ENCODE measurements at regions not wholly inside any gene's neighbourhood (a gene's known extent, or its start where the extent isn't known, plus 50 kb on each side); places are given as distances from the start of the nearest gene placed in this dataset.
"Not testable (repeated sequence)": the region's sequence is repeated elsewhere in the genome, so short reads cannot be mapped to it uniquely, and the experiment has no call there.

GRCh38 chrX:115840729-115841409, 279.9 kb downstream of the PLS3 start:
- POLR2A ChIA-PET; DNase-seq (ENCODE audit: extremely low spot score); CTCF ChIA-PET: not testable (repeated sequence)

- POLR2A ChIA-PET; CTCF ChIA-PET; DNase-seq (ENCODE audit: extremely low spot score): not testable (repeated sequence)
These were observed 290.0 kb downstream of the PLS3 start for GRCh38 chrX:115850986-115851385.

DNA sequence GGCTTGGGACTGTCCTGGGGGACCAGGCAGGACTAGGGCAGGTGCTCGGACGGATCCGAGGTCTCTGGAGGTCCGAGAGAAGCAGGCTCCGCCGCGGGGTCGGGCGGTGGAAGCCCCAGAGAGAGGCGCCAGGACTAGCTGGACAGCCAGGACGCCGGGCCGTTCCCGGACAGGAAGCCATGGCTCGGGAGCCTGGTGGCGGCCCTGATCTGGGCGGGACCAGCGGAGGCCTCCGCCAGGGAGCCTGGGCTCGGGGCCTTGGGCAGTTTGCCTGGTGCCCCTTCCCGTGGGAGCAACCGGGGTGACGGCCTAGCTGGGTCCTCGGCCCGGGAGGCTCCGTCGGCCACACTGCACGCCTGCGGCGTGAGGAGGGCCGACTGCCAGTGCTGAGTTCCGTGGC, 292.3 kb downstream of the PLS3 start:
- DNase-seq (ENCODE audit: extremely low spot score); POLR2A ChIA-PET; CTCF ChIA-PET: not testable (repeated sequence)

DNA sequence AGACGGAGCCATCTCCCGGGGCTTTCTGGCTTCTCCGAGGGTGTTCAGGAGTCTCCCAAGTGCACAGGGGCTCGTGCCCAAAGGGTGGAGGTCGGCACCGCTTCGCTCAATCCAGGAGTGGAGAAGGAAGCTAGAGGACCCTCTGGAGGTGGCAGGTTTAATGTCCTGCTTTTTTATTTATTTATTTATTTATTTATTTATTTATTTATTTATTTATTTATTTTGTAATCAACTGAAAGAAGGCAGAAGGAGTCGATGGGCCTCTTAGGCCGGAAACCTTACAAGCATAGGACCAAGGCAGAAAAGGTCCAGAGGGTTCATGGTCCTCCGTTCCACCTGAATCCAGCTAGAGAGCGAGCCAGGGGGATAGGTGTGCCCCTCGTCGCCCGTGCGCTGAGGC, 289.4 kb upstream of the AGTR2 start:
- DNase-seq (ENCODE audit: extremely low spot score); CTCF ChIA-PET; POLR2A ChIA-PET: not testable (repeated sequence)

- CTCF ChIA-PET; POLR2A ChIA-PET; DNase-seq (ENCODE audit: extremely low spot score): not testable (repeated sequence)
These were observed 286.4 kb upstream of the AGTR2 start for GRCh38 chrX:115884121-115884520.

DNA sequence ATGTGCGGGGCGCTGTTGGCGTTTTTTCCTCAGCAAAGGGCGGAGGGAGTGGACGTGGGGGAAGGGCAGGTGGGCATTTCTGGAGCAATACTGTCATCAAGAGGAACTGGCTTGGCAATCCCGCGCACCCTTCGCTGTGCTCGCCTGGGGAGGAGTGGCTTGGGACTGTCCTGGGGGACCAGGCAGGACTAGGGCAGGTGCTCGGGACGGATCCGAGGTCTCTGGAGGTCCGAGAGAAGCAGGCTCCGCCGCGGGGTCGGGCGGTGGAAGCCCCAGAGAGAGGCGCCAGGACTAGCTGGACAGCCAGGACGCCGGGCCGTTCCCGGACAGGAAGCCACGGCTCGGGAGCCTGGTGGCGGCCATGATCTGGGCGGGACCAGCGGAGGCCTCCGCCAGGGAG, 282.5 kb upstream of the AGTR2 start:
- POLR2A ChIA-PET; CTCF ChIA-PET; DNase-seq (ENCODE audit: extremely low spot score): not testable (repeated sequence)

DNA sequence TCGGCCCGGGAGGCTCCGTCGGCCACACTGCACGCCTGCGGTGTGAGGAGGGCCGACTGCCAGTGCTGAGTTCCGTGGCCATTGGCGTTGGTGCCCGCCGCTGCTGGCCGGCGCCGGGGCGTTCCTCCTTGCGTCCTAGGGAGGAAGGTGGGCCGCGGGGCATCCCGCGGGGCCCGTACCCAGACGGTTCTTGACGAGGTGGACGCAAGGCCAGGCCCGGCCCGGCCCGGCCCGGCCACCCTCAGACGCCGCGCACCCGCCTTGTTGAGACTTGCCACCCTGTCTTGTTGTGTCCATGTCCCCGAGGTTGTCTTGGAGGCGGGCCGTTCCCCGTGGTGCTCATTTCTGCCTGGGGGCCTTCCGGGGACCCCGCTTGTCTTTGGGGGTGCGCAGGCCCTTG, 282.0 kb upstream of the AGTR2 start:
- CTCF ChIA-PET; POLR2A ChIA-PET; DNase-seq (ENCODE audit: extremely low spot score): not testable (repeated sequence)

DNA sequence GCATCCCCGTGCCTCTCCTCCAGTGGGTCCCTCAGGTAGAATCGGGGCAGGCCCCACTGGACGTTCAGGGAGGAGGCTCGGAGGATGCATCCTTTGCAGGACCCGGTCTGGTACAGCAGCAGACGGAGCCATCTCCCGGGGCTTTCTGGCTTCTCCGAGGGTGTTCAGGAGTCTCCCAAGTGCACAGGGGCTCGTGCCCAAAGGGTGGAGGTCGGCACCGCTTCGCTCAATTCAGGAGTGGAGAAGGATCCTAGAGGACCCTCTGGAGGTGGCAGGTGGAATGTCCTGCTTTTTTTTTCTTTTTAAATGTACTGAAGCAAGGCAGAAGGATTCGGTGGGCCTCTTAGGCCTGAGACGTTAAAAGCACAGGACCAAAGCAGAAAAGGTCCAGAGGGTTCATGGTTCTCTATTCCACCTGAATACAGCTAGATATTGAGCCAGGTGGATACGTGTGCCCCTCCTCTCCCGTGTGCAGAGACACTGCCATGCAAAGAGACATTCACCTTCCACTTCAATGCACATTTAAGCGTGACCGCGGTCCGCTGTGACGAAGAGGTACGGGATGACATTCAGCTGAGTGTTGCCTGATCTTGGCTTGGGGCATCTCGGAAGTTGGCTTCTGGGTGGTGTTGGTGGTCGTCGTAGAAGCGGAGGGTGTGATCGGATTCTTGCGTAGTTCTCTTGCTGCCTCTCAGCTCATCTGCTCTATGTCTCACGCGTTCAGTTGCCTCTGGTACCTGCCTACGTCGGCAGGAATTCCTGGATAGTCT, 281.2 kb upstream of the AGTR2 start:
- ChIA-PET POLR2A (no interaction called here), CTCF (no interaction called here)
- no peak for DNase-seq (ENCODE audit: extremely low spot score)
- TF ChIP-seq LEF1 (IDR thresholded peaks at IDR 0.05; ENCODE audit: borderline replicate concordance), result no peak
- TF ChIP-seq FOXK2 (IDR thresholded peaks at IDR 0.05), result no peak
- TF ChIP-seq ELF4 (IDR thresholded peaks at IDR 0.05), result no peak
- no peak for TF ChIP-seq SP1 (IDR thresholded peaks at IDR 0.05)

- CTCF ChIA-PET, result no interaction called here
- TF ChIP-seq SP1 (IDR thresholded peaks at IDR 0.05) (no peak), BHLHE40 (IDR thresholded peaks at IDR 0.05; ENCODE audit: borderline replicate concordance) (no peak), ZNF384 (IDR thresholded peaks at IDR 0.05) (no peak), LEF1 (IDR thresholded peaks at IDR 0.05; ENCODE audit: borderline replicate concordance) (no peak), FOXK2 (IDR thresholded peaks at IDR 0.05) (no peak), FOXA1 (IDR thresholded peaks at IDR 0.05) (no peak), SUZ12 (IDR thresholded peaks at IDR 0.05) (no peak), FOXM1 (IDR thresholded peaks at IDR 0.05; ENCODE audit: borderline replicate concordance) (no peak)
- POLR2A ChIA-PET, result no interaction called here
- DNase-seq (ENCODE audit: extremely low spot score), result no peak
These were observed 278.4 kb upstream of the AGTR2 start for GRCh38 chrX:115892056-115892708.

DNA sequence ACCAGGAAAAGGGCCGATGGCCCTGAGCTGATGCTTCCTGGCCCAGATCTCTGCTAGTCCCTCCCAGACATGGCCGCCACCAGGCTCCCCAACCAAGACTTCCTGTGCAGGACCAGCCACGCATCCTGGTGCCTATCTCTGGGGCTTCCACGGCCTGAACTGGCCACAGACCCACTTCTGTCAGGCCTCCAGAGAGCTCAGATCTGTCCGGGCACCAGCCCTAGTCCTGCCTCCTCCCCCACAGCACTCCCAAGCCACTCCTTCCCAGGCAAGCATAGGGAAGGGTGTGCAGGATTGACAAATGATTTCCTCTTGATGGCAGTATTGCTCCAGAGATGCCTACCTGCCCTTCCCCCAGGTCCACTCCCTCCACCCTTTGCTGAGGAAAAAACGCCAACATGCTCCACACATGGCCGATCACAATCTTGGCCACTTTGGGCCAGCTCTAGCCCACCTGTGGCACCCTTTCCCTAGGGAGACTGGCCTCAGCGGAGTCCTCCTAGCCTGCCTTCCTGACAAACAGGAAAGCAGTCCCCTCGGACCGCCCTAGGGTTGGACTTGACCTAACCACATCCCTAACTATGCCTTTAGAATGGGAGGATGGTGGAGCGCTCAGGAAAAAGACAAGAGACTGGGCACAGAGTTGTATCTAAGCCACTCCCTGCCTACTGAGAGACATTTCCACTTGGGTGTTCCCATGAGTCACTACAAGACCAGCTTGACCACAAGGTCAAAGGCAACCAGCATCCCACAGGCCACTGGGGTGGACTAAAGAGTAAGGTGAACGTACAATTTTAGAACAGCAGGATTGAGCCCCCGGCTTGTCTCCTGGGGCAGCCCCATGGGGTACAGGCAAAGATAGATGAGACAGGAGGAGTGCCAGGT, 277.5 kb upstream of the AGTR2 start:
- DNase-seq (ENCODE audit: extremely low spot score), result peak; percentile 65
- TF ChIP-seq ARNT (IDR thresholded peaks at IDR 0.05) (0 out of 2 replicates have a peak, but pooled peaks have one; percentile 10), HDGF (IDR thresholded peaks at IDR 0.05; ENCODE audit: borderline replicate concordance) (no peak), CTBP1 (IDR thresholded peaks at IDR 0.05; ENCODE audit: borderline replicate concordance) (peak; percentile 63; the same call in 1 of the 2 replicates), ZNF384 (IDR thresholded peaks at IDR 0.05) (peak; percentile 100)
- TF ChIP-seq, protein P1, sequence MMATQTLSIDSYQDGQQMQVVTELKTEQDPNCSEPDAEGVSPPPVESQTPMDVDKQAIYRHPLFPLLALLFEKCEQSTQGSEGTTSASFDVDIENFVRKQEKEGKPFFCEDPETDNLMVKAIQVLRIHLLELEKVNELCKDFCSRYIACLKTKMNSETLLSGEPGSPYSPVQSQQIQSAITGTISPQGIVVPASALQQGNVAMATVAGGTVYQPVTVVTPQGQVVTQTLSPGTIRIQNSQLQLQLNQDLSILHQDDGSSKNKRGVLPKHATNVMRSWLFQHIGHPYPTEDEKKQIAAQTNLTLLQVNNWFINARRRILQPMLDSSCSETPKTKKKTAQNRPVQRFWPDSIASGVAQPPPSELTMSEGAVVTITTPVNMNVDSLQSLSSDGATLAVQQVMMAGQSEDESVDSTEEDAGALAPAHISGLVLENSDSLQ (IDR thresholded peaks at IDR 0.05), result no peak
- ChIA-PET POLR2A (no interaction called here), CTCF (interaction anchor here (0.6 kb wide), 1 partner anchor 11 kb away, joined by 4 read pairs; no protein-coding TSS in a partner anchor)
